Loucy (cell line): ENCODE measurements at regions not wholly inside any gene's neighbourhood (a gene's known extent, or its start where the extent isn't known, plus 50 kb on each side); places are given as distances from the start of the nearest gene placed in this dataset.

Source experiments
- CTCF ChIP-seq: fragments of 200-600 bp; sonication (generic); conservative IDR thresholded peaks from 2 replicates; pipeline ENCODE4 v1.5.1; 2014; ENCODE audit warnings: mild to moderate bottlenecking, antibody characterized with exemption, low read length
- EZH2phosphoT487 ChIP-seq: fragments of 200-600 bp; IDR thresholded peaks from 2 replicates; pipeline ENCODE4 v1.6.1; 2018; ENCODE audit warnings: antibody characterized with exemption, mild to moderate bottlenecking, moderate library complexity, borderline replicate concordance

GRCh38 chr20:43789593-43789992 is 62.8 kb upstream of the GTSF1L start:
- no peak for TF ChIP-seq CTCF
- TF ChIP-seq EZH2phosphoT487: no peak
